Superior temporal gyrus (tissue), 1 donor: ENCODE measurements at regions not wholly inside any gene's neighbourhood (a gene's known extent, or its start where the extent isn't known, plus 50 kb on each side); places are given as distances from the start of the nearest gene placed in this dataset.
"Not testable (repeated sequence)": the region's sequence is repeated elsewhere in the genome, so short reads cannot be mapped to it uniquely, and the experiment has no call there.

Source experiments
- DNase-seq: peaks from one replicate; pipeline ENCODE4 v3.0.0-alpha.2; 2016; ENCODE audit errors: extremely low spot score

GRCh38 chr13:22934744-22935523, 245.8 kb upstream of the SGCG start:
- DNase-seq = no peak

GRCh38 chr13:22936228-22936627, 244.6 kb upstream of the SGCG start:
- no peak for DNase-seq

GRCh38 chr13:22937241-22937640, 243.5 kb upstream of the SGCG start:
- no peak for DNase-seq

- no peak for DNase-seq
Measured at GRCh38 chr13:22937953-22938352, 242.8 kb upstream of the SGCG start.

GRCh38 chr13:22938576-22938975, 242.2 kb upstream of the SGCG start:
- no peak for DNase-seq

DNA sequence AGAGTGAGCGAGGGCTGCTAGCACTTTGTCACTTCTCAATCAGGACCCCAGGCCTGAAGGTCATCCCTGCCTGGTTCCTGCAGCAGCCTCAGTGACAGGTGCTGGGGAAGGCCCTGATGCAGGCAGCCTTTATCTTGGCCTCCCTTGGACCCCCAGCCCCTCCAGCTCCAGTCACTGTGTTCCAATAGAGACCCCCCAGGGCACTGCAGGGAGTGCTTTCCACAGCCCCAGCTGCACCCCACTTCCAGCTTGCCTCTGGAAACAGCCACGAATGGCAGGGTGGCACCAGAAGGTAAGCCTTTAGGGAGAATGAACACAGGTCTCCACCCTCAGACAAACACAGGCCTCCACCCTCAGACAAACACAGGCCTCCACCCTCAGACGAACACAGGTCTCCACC, 241.6 kb upstream of the SGCG start:
- DNase-seq = no peak

GRCh38 chr13:22940090-22940710, 240.6 kb upstream of the SGCG start:
- no peak for DNase-seq

- no peak for DNase-seq
Measured at GRCh38 chr13:22940736-22941135, 240.0 kb upstream of the SGCG start.

- DNase-seq = not testable (repeated sequence)
Measured at GRCh38 chr13:22941495-22941894, 239.3 kb upstream of the SGCG start.

GRCh38 chr13:22942831-22943230, 237.9 kb upstream of the SGCG start:
- not testable (repeated sequence) for DNase-seq

GRCh38 chr13:22944378-22944777, 236.4 kb upstream of the SGCG start:
- DNase-seq = no peak

DNA sequence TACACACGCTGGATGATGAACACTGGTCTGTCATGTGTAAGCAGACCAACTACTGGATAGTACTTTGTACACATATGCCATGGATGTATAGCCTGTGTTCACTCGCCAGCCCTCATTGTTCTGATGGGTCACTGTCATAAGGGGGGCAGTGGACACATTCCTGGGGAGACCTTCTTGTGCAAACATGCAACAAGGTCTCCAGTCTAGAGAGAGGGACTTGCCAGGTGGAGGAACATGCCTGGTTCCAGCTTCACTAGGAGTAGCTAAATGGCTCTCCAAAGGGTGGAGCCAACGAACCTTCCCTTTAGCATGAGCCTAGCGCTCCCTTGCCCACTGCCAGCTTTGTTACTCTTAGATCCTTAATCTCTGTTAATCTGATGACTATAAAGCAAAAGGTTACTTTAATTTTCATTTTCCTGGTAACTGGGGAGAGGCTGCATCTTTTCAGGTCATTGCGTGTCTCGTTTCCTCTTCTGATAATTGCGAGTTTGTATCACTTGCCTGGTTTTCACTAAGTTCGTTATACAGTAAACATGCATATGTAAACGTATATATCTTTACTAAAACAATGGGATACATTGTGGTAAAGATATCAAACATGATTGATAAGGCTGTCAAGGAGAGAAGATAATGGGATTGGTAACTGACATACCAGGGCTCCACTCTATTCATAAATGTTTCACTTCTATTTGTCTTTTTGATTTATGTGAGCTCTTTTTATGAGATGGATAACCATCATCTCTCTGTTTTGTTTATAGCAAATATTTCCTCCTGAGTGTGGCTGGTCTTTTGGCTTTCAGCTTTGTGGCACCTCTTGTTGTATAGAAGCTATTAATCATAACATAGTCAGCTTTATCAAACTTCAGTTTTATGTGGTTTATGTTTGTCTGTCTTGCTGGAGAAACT, 235.2 kb upstream of the SGCG start:
- DNase-seq = no peak

GRCh38 chr13:22948421-22948820, 232.4 kb upstream of the SGCG start:
- no peak for DNase-seq

DNA sequence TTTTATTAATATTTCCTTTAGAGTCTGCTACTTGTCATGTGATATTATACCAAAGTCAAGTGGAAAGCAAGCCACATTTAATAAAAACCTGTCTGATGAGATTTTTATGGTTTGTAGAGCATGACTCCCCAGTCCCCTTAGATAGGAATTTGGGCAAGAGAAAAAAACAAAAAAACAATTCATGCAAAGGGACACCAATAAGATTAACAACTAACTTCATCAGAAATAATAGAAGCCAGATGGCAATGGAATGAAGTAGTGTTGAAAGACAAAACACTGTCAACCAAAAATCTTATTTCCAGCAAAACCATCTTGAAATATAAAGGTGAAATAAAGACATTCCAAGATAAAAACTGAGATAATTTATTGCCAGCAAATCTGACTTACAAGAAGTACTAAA, 228.8 kb upstream of the SGCG start:
- not testable (repeated sequence) for DNase-seq

- DNase-seq = not testable (repeated sequence)
Measured at GRCh38 chr13:22955147-22955546, 225.6 kb upstream of the SGCG start.

GRCh38 chr13:22956456-22957115, 224.2 kb upstream of the SGCG start:
- DNase-seq = not testable (repeated sequence)

GRCh38 chr13:22959859-22960258, 220.9 kb upstream of the SGCG start:
- not testable (repeated sequence) for DNase-seq

- DNase-seq = no peak
Measured at GRCh38 chr13:22960827-22961226, 220.0 kb upstream of the SGCG start.

DNA sequence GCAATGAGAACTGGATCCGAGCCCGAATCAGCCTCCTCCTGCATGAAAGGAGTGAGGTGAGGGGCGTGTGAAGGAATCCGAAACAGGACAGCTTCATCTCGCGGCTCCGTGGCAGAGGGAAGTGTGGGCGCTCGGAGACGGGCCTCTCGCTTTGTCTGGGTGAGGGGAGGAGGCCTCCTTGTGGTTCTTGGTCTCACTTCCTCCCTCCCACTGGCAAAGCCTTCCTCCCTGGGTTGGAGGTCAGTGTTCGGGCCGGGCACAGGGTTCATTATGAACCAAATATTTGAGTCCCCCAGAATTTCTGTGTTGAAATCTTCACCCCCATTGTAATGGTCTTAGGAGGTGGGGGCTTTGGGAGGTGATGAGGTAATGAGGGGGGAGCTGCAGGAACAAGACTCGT, 219.4 kb upstream of the SGCG start:
- not testable (repeated sequence) for DNase-seq

DNA sequence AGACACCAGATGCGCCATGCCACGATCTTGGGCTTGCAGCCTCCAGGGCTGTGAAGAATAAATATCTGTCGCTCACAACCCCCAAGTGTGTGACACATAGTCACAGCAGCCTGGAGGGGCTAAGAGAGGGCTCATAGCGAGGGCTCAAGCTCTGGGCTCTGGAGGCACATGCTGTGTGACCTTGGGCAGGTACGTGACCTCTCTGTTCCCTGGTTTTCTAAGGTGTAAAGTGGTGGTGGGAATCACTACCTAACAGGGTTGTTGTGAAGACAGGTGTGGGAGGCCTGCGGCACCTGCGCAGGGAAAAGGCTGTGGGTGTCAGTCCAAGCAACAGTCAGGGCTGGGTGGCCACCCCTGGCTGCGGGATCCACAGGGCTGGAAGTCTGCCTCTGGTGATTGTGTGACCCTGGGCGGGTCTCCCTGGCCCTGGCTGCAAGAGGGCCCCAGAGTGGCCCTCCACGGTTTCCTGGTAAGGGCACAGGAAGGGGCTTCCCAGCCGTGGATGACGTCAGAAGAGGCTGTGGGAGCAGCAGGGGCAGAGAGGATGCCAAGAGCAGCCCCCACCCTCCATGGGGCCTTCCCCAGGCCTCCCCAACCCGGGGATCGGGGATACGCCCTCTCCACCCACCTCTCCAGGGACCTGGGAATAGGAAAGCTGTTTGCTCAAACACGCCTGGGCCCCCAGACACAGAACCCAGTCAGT, 218.8 kb upstream of the SGCG start:
- no peak for DNase-seq

DNA sequence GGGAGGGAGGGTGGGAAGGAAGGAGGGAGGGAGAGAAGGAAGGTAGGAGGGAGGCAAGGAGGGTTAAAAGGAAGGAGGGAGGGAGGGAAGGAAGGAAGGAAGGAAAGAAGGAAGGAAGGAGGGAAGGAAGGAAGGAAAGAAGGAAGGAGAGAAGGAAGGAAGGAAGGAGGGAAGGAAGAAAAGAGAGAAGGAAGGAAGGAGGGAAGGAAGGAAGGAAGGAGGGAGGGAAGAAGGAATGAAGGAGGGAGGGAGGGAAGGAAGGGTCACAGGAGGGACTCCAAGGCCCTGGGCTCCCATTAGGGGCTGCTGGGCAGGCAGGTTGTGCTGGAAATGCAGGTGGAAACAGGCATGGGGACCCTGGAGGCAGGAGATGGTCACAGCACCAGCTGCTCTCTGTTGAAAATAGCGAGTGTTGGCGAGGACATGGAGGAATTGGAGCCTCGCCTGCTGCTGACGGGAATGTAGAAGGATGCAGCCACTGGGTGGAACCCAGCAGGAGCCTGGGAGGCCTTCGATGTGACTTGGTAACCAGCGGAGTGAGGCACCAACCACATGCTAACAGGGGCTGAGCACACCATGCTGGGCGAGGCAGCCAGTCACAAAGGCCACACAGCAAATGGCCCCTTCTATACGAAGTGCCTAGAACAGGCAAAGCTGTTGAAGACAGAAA, 217.3 kb upstream of the SGCG start:
- DNase-seq = not testable (repeated sequence)
